K562 (cell line): ENCODE measurements at regions not wholly inside any gene's neighbourhood (a gene's known extent, or its start where the extent isn't known, plus 50 kb on each side); places are given as distances from the start of the nearest gene placed in this dataset.

Experiments used
- ATAC-seq: fragments of 200-7000 bp; cut with Tn5 transposase; 3 replicates; pipeline ENCODE4 v1.9.1; 2020; ENCODE audit warnings: moderate library complexity
- BruUV-seq: library from RNA; stranded (reverse); fragments of 400-500 nt; replicated peaks from 2 replicates; lab custom pipeline; 2021; lab: Mats Ljungman, UMichigan
- CTCF ChIA-PET: fragments of 300-600 bp; formaldehyde crosslinking; extraction: SDS; loops from one replicate; lab custom pipeline; 2021; ENCODE audit warnings: low intra/inter-chr PET ratio; lab: Yijun Ruan, JAX
- POLR2A ChIA-PET: fragments of 300-600, 350-650 bp; sonication (Branson Sonifier 250); formaldehyde crosslinking; extraction: SDS; loops from one replicate; lab custom pipeline; 2021; ENCODE audit warnings: antibody characterized with exemption, inconsistent platforms; lab: Yijun Ruan, JAX
- DNase-seq, 4 experiments: peaks; one replicate each; pipeline versions ENCODE4 v3.0.0 to v3.0.0-alpha.2; 2011 to 2018; ENCODE audit warnings: low spot score in 3 of 4, mixed read lengths in 3 of 4; ENCODE audit errors: extremely low read depth in 1 of 4
- FAIRE-seq: peaks from 2 replicates; lab custom pipeline; 2011; peaks lifted over from hg19 to GRCh38; lab: Jason Lieb, UNC
- H2AFZ ChIP-seq: 2 replicates; pipeline ENCODE4 v1.6.0; 2011; ENCODE audit warnings: low read depth, low read length, control low read depth, inconsistent platforms
- H3K27ac ChIP-seq: fragments of 200-600 bp; 3 replicates; pipeline ENCODE4 v1.8.0; 2011; ENCODE audit warnings: low read depth, mild to moderate bottlenecking, control low read depth, inconsistent platforms, low read length, moderate library complexity, mixed read lengths; ENCODE audit errors: extremely low read depth
- H3K27me3 ChIP-seq, 2 experiments: fragments of 300-600 bp in 1 of 2; 2 replicates in 1 of 2; 3 replicates in 1 of 2; pipeline versions ENCODE4 v1.6.0 to v1.8.0; 2011; ENCODE audit warnings: inconsistent platforms in 2 of 2, low read length in 2 of 2, mild to moderate bottlenecking in 1 of 2, mixed read lengths in 1 of 2, moderate library complexity in 1 of 2; ENCODE audit not compliant: control insufficient read depth in 2 of 2, insufficient read depth in 2 of 2
- H3K36me3 ChIP-seq: fragments of 300-600 bp; 3 replicates; pipeline ENCODE4 v1.8.0; 2011; ENCODE audit warnings: mild to moderate bottlenecking, low read length, inconsistent platforms; ENCODE audit not compliant: control insufficient read depth, insufficient read depth
- H3K4me1 ChIP-seq, 2 experiments: fragments of 200-600 bp in 1 of 2; replicated peaks in 1 of 2; 2 replicates in 1 of 2; 3 replicates in 1 of 2; pipeline versions ENCODE4 v1.5.1 to v1.8.0; 2011; ENCODE audit warnings: inconsistent platforms in 2 of 2, low read length in 2 of 2, mild to moderate bottlenecking in 1 of 2, mixed read lengths in 1 of 2, moderate library complexity in 1 of 2; ENCODE audit not compliant: control insufficient read depth in 2 of 2, insufficient read depth in 2 of 2
- H3K4me2 ChIP-seq: 2 replicates; pipeline ENCODE4 v1.6.1; 2011; ENCODE audit warnings: low read length, control low read depth, inconsistent platforms, mixed read lengths; ENCODE audit not compliant: insufficient read depth
- H3K4me3 ChIP-seq: fragments of 200-600 bp; sonication (generic), shearing (Covaris generic); 2 replicates; pipeline ENCODE4 v1.5.1; 2016; ENCODE audit warnings: control low read depth, inconsistent platforms
- H3K79me2 ChIP-seq: fragments of 200-600 bp; 3 replicates; pipeline ENCODE4 v1.8.0; 2011; ENCODE audit warnings: low read length, inconsistent platforms; ENCODE audit not compliant: control insufficient read depth, insufficient read depth
- H3K9ac ChIP-seq, 2 experiments: 2 replicates each; pipeline versions ENCODE4 v1.6.0 to v1.6.1; 2011; ENCODE audit warnings: low read depth in 2 of 2, low read length in 2 of 2, control low read depth in 1 of 2, inconsistent platforms in 1 of 2, mild to moderate bottlenecking in 1 of 2, mixed read lengths in 1 of 2; ENCODE audit not compliant: insufficient read depth in 1 of 2
- H3K9me1 ChIP-seq: one replicate; pipeline ENCODE4 v1.6.0; 2011; ENCODE audit warnings: inconsistent platforms, mild to moderate bottlenecking, low read length, moderate library complexity; ENCODE audit not compliant: control insufficient read depth, insufficient read depth
- H3K9me3 ChIP-seq: replicated peaks from 2 replicates; pipeline ENCODE4 v1.5.1; 2011; ENCODE audit warnings: low read depth, low read length, inconsistent platforms; ENCODE audit not compliant: control insufficient read depth, insufficient read depth
- H4K20me1 ChIP-seq: replicated peaks from 2 replicates; pipeline ENCODE4 v1.6.1; 2011; ENCODE audit warnings: low read length, inconsistent platforms, mixed read lengths; ENCODE audit not compliant: control insufficient read depth, insufficient read depth
- ATF1 ChIP-seq, 2 experiments: fragments of 450-650 bp in 1 of 2; IDR thresholded peaks; 2 replicates each; pipeline ENCODE4 v1.6.1; 2016; ENCODE audit warnings: missing compliant biosample characterization in 1 of 2, missing genetic modification characterization in 1 of 2
- DMBX1 ChIP-seq: fragments of 250-450 bp; sonication (Bioruptor Pico); IDR thresholded peaks from 2 replicates; pipeline ENCODE4 v1.8.0; 2022; ENCODE audit warnings: inconsistent platforms, mild to moderate bottlenecking, moderate library complexity, borderline replicate concordance
- DPF2 ChIP-seq: fragments of 450-650 bp; IDR thresholded peaks from 2 replicates; pipeline ENCODE4 v1.6.1; 2016
- FOSL1 ChIP-seq: fragments of 200-800 bp; sonication (Bioruptor generic); conservative IDR thresholded peaks from 2 replicates; pipeline ENCODE4 v1.6.1; 2016; ENCODE audit warnings: missing genetic modification characterization, missing compliant biosample characterization
- NFATC3 ChIP-seq: fragments of 450-650 bp; IDR thresholded peaks from 2 replicates; pipeline ENCODE4 v1.6.1; 2017; ENCODE audit warnings: mild to moderate bottlenecking
- RCOR1 ChIP-seq, 2 experiments: IDR thresholded peaks; 2 replicates each; pipeline ENCODE4 v1.6.1; 2012; ENCODE audit warnings: low read depth in 2 of 2, low read length in 2 of 2, borderline replicate concordance in 1 of 2, improper control_type of control experiment in 1 of 2
- SLC30A9 ChIP-seq: fragments of 250-450 bp; sonication (Bioruptor Pico); IDR thresholded peaks from 2 replicates; pipeline ENCODE4 v1.8.0; 2022; ENCODE audit warnings: mild to moderate bottlenecking, moderate library complexity
- SMAD1 ChIP-seq: fragments of 150-350 bp; IDR thresholded peaks from 2 replicates; pipeline ENCODE4 v1.6.1; 2014; ENCODE audit warnings: low read length, low read depth; ENCODE audit not compliant: partially characterized antibody
- TCF7L2 ChIP-seq: fragments of 150-350 bp; IDR thresholded peaks from 2 replicates; pipeline ENCODE4 v1.6.1; 2016; ENCODE audit warnings: low read depth, mild to moderate bottlenecking, low read length, moderate library complexity
- TEAD1 ChIP-seq, 2 experiments: fragments of 450-650 bp in 1 of 2; sonication (generic) in 1 of 2; formaldehyde crosslinking; IDR thresholded peaks; 2 replicates each; pipeline versions ENCODE4 v1.4.0 to v1.8.0; 2020 to 2022; ENCODE audit warnings: mild to moderate bottlenecking in 2 of 2, missing genetic modification reagents in 1 of 2
- WGBS: fragments of 100-300 bp; shearing (Covaris generic); methylation state at CpG from one replicate; pipeline ENCODE4 v1.1.6; 2016; ENCODE audit warnings: low coverage, mixed read lengths; ENCODE audit not compliant: insufficient coverage; ENCODE audit errors: missing lambda C conversion rate; 5-methylcytosine and 5-hydroxymethylcytosine counted together
- in situ Hi-C: fragments of 300-500 bp; cut with MboI; formaldehyde crosslinking; loops from 4 replicates; pipeline ENCODE4 v1.15.0; 2018; ENCODE audit warnings: inconsistent platforms, mixed read lengths
- intact Hi-C: fragments of 100-400 bp; cut with micrococcal nuclease; formaldehyde crosslinking; loops from 2 replicates; pipeline ENCODE4 v1.14.2; 2022
- TF ChIP-seq, protein P1 (sequence below): conservative IDR thresholded peaks from 2 replicates; pipeline ENCODE4 v1.6.1; 2011; ENCODE audit warnings: low read depth, mild to moderate bottlenecking, low read length; ENCODE audit not compliant: control insufficient read depth
- TF ChIP-seq, protein P2 (sequence below), 2 experiments: fragments of 450-650 bp in 1 of 2; sonication (generic) in 1 of 2; formaldehyde crosslinking; conservative IDR thresholded peaks; 2 replicates each; pipeline versions ENCODE4 v1.4.0 to v1.8.1; 2020 to 2022; ENCODE audit warnings: mild to moderate bottlenecking in 1 of 2, missing genetic modification reagents in 1 of 2
- TF ChIP-seq, protein P3 (sequence below): fragments of 250-450 bp; sonication (Bioruptor Pico); IDR thresholded peaks from 2 replicates; pipeline ENCODE4 v1.8.0; 2021; ENCODE audit warnings: borderline replicate concordance, mild to moderate bottlenecking, moderate library complexity; ENCODE audit not compliant: poor library complexity, severe bottlenecking
- TF ChIP-seq, protein P4 (sequence below): sonication (generic); formaldehyde crosslinking; IDR thresholded peaks from 2 replicates; pipeline ENCODE4 v1.8.1; 2023; ENCODE audit warnings: mild to moderate bottlenecking, missing genetic modification reagents
- TF ChIP-seq, protein P5 (sequence below): fragments of 250-450 bp; sonication (Bioruptor Pico); IDR thresholded peaks from 2 replicates; pipeline ENCODE4 v1.4.0; 2020

DNA sequence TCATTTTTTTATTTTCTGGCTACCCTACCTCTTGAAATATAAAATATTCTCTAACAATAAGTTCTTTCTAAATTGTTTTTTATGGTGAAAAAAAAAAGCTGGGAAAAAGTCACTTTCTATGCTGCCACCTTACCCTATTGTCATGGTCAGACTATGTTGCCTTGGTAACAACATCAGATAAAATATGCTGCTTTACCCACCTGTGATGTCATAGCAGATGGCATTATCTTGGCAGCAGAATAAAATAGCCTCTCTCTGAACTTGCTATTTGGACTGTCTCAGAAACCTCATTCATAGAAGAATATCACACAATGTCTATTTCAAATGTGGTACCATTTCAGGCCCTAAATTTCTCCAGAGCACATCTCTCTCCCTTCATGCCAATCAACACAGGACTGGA, 69.6 kb upstream of the SGIP1 start (continued):
- TF ChIP-seq, protein P1, sequence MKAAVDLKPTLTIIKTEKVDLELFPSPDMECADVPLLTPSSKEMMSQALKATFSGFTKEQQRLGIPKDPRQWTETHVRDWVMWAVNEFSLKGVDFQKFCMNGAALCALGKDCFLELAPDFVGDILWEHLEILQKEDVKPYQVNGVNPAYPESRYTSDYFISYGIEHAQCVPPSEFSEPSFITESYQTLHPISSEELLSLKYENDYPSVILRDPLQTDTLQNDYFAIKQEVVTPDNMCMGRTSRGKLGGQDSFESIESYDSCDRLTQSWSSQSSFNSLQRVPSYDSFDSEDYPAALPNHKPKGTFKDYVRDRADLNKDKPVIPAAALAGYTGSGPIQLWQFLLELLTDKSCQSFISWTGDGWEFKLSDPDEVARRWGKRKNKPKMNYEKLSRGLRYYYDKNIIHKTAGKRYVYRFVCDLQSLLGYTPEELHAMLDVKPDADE: no peak
- TF ChIP-seq SLC30A9 (CRISPR knock-in tag) (no peak), ATF1 (CRISPR knock-in tag; IDR thresholded peaks at IDR 0.05) (no peak), ATF1 (tag; IDR thresholded peaks at IDR 0.05) (no peak), NFATC3 (no peak), TEAD1 (CRISPR knock-in tag; IDR thresholded peaks at IDR 0.05) (no peak)
- TF ChIP-seq, protein P2, sequence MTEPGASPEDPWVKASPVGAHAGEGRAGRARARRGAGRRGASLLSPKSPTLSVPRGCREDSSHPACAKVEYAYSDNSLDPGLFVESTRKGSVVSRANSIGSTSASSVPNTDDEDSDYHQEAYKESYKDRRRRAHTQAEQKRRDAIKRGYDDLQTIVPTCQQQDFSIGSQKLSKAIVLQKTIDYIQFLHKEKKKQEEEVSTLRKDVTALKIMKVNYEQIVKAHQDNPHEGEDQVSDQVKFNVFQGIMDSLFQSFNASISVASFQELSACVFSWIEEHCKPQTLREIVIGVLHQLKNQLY (CRISPR knock-in tag; conservative IDR thresholded peaks at IDR 0.05): no peak
- TF ChIP-seq, protein P3, sequence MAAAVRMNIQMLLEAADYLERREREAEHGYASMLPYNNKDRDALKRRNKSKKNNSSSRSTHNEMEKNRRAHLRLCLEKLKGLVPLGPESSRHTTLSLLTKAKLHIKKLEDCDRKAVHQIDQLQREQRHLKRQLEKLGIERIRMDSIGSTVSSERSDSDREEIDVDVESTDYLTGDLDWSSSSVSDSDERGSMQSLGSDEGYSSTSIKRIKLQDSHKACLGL (CRISPR knock-in tag): no peak

DNA sequence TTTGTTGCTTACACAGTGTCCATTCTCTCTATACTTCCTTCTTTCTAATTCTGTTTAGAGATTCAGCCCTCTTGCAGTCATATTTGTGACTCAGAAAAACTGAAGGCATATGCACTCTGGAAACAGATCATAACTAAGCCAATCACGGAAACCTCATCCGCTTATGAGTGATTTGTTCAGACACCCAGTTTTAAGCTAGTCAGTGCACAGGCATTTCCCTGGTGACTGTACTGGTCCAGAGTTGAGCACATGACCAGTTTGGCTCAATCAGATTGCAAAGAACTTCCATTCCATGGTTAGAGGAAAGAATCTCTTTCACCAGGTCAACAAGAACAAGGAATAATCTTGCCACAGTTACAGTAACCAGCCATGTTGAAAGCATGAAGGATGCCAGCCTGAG, 69.2 kb upstream of the SGIP1 start:
- CTCF ChIA-PET: no interaction called here
- H3K27ac ChIP-seq: no peak overlapping the region
- POLR2A ChIA-PET: interaction anchor here (1.2 kb wide), 1 partner anchor 14 kb away, joined by 4 read pairs; no protein-coding TSS in a partner anchor
- no peak overlapping the region for H2AFZ ChIP-seq
- no peak for ATAC-seq
- H3K4me1 ChIP-seq: no peaks in the 10 kb centered on the region
- no peaks in the 10 kb centered on the region for H3K36me3 ChIP-seq
- no TSS peak for BruUV-seq
- H3K9me1 ChIP-seq: no peaks in the 10 kb centered on the region
- no peaks in the 10 kb centered on the region for H3K27me3 ChIP-seq
- 0% methylated on average over 2 of the region's 2 CpGs for WGBS
- no peak for FAIRE-seq
- DNase-seq: no peak
- in situ Hi-C loops (loop anchor here (25.0 kb wide), 1 partner anchor 503 kb away; no protein-coding TSS in a partner anchor), intact Hi-C loops (no loop called here)
- H3K9ac ChIP-seq: no peak overlapping the region
- H3K9me3 ChIP-seq: no peaks in the 10 kb centered on the region
- no peak overlapping the region for H3K4me3 ChIP-seq
- no peaks in the 10 kb centered on the region for H4K20me1 ChIP-seq
- no peak overlapping the region for H3K4me2 ChIP-seq
- H3K79me2 ChIP-seq: no peaks in the 10 kb centered on the region
- TF ChIP-seq FOSL1 (tag) (no peak), RCOR1 (IDR thresholded peaks at IDR 0.05; ENCODE audit: borderline replicate concordance in 1 of 2, low read depth in 2 of 2, low read length in 2 of 2) (no peak), DMBX1 (CRISPR knock-in tag) (no peak), DPF2 (no peak), TCF7L2 (no peak), SMAD1 (no peak)
- TF ChIP-seq, protein P4, sequence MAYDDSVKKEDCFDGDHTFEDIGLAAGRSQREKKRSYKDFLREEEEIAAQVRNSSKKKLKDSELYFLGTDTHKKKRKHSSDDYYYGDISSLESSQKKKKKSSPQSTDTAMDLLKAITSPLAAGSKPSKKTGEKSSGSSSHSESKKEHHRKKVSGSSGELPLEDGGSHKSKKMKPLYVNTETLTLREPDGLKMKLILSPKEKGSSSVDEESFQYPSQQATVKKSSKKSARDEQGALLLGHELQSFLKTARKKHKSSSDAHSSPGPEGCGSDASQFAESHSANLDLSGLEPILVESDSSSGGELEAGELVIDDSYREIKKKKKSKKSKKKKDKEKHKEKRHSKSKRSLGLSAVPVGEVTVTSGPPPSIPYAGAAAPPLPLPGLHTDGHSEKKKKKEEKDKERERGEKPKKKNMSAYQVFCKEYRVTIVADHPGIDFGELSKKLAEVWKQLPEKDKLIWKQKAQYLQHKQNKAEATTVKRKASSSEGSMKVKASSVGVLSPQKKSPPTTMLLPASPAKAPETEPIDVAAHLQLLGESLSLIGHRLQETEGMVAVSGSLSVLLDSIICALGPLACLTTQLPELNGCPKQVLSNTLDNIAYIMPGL (CRISPR knock-in tag): no peak
- TF ChIP-seq, protein P5, sequence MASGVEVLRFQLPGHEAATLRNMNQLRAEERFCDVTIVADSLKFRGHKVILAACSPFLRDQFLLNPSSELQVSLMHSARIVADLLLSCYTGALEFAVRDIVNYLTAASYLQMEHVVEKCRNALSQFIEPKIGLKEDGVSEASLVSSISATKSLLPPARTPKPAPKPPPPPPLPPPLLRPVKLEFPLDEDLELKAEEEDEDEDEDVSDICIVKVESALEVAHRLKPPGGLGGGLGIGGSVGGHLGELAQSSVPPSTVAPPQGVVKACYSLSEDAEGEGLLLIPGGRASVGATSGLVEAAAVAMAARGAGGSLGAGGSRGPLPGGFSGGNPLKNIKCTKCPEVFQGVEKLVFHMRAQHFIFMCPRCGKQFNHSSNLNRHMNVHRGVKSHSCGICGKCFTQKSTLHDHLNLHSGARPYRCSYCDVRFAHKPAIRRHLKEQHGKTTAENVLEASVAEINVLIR: no peak
